ENCODE measurements at regions not wholly inside any gene's neighbourhood (a gene's known extent, or its start where the extent isn't known, plus 50 kb on each side); places are given as distances from the start of the nearest gene placed in this dataset.
"Not testable (repeated sequence)": the region's sequence is repeated elsewhere in the genome, so short reads cannot be mapped to it uniquely, and the experiment has no call there.

DNA sequence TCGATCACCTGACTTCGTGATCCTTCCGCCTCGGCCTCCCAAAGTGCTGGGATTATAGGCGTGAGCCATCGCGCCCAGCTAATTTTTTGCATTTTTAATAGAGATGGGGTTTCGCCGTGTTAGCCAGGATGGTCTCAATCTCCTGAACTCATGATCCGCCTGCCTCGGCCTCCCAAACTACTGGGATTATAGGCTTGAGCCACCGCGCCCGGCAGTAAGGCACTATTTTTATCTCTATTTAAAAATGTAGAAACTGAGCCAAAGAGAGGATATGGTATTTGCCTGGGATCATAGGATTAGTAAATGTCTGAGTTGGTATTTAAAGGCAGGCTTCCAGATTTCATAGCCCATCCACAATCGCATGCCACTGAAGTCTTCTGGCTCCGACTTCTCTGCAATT lies 96.6 kb upstream of the ZNG1F start:
- H3K4me2 ChIP-seq (ENCODE audit: insufficient read depth, low read length, poor library complexity, severe bottlenecking); H2BK5ac ChIP-seq (ENCODE audit: low read length); H3K4ac ChIP-seq (ENCODE audit: low read length); H4K8ac ChIP-seq (ENCODE audit: low read depth, low read length); H3K27ac ChIP-seq (replicated peaks; ENCODE audit: low read length); H2BK15ac ChIP-seq (ENCODE audit: low read length); H3K14ac ChIP-seq (ENCODE audit: low read length); H3K27me3 ChIP-seq (ENCODE audit: control insufficient read depth in 3 of 3, insufficient read depth in 3 of 3, low read depth in 1 of 3, low read length in 3 of 3); H2AFZ ChIP-seq (ENCODE audit: low read length); H3K23ac ChIP-seq (ENCODE audit: low read depth, low read length, poor library complexity); H3K9me3 ChIP-seq (replicated peaks in 1 of 2; ENCODE audit: control insufficient read depth in 2 of 2, insufficient read depth in 1 of 2, low read depth in 1 of 2, low read length in 2 of 2); H3K36me3 ChIP-seq (replicated peaks in 1 of 2; ENCODE audit: control insufficient read depth in 2 of 2, insufficient read depth in 2 of 2, low read length in 2 of 2); H3K4me3 ChIP-seq (ENCODE audit: low read length in 2 of 2); H2BK120ac ChIP-seq (ENCODE audit: low read depth, low read length); H3K9ac ChIP-seq (ENCODE audit: low read depth, low read length, poor library complexity); DNase-seq (ENCODE audit: low spot score); H3K18ac ChIP-seq (ENCODE audit: low read length); H3K79me1 ChIP-seq (ENCODE audit: low read depth, low read length); H3K4me1 ChIP-seq (ENCODE audit: control insufficient read depth in 2 of 2, insufficient read depth in 1 of 2, low read depth in 1 of 2, low read length in 2 of 2); H4K91ac ChIP-seq (ENCODE audit: low read depth, low read length, poor library complexity); H2BK12ac ChIP-seq (ENCODE audit: low read length); H2AK5ac ChIP-seq (ENCODE audit: low read depth, low read length): not testable (repeated sequence)
- no CpG with 5 or more reads among the region's 16 CpGs for WGBS, 2 donors (ENCODE audit: extremely low coverage in 2 of 2, insufficient read length in 2 of 2, insufficient replicate concordance in 1 of 2)

DNA sequence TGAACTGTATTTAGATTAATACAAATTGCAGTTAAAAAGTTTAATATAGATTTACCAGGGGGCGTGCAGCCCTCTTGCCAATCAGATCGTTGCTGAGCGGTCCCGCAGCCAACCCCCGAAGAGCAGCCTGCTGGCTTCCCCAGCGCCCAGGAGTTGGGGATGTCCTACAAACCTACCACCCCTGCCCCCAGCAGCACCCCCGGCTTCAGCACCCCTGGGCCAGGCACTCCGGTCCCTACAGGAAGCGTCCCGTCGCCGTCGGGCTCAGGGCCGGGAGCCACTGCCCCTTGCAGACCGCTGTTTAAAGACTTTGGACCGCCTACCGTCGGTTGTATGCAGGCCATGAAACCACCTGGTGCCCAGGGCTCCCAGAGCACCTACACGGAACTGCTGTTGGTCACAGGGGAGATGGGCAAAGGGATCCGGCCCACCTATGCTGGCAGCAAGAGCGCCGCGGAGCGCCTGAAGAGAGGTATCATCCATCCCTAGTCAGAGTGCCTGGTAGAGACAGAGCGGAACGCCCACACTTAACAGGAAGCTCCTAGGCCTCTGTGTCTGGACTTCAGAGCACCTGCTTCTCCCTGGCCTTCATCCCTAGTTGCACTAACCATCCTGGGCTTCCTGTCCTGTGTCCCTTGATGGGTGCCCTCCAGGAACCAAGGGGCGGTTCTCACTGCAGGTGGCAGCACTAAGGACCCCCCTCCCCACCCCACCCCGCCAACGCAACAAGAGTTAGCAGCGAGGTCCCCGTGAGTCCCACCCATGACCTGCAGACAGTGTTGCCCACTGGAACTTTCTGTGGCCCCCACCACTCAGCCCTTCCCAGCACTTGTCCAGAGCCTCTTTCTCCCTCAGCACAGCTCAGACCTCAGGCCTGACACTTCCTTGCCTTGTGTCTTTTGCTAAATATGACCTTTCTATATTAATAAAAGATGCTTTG lies 91.5 kb upstream of the ZNG1F start:
- not testable (repeated sequence) for H4K8ac ChIP-seq (ENCODE audit: low read depth, low read length); H2BK120ac ChIP-seq (ENCODE audit: low read depth, low read length); H3K9me3 ChIP-seq (replicated peaks in 1 of 2; ENCODE audit: control insufficient read depth in 2 of 2, insufficient read depth in 1 of 2, low read depth in 1 of 2, low read length in 2 of 2); H2AK5ac ChIP-seq (ENCODE audit: low read depth, low read length); H3K4me3 ChIP-seq (ENCODE audit: low read length in 2 of 2); H3K4me1 ChIP-seq (ENCODE audit: control insufficient read depth in 2 of 2, insufficient read depth in 1 of 2, low read depth in 1 of 2, low read length in 2 of 2); H3K23ac ChIP-seq (ENCODE audit: low read depth, low read length, poor library complexity); H2BK5ac ChIP-seq (ENCODE audit: low read length); H2AFZ ChIP-seq (ENCODE audit: low read length); H2BK12ac ChIP-seq (ENCODE audit: low read length); H3K4me2 ChIP-seq (ENCODE audit: insufficient read depth, low read length, poor library complexity, severe bottlenecking); H4K91ac ChIP-seq (ENCODE audit: low read depth, low read length, poor library complexity); H3K36me3 ChIP-seq (replicated peaks in 1 of 2; ENCODE audit: control insufficient read depth in 2 of 2, insufficient read depth in 2 of 2, low read length in 2 of 2); H3K27me3 ChIP-seq (ENCODE audit: control insufficient read depth in 3 of 3, insufficient read depth in 3 of 3, low read depth in 1 of 3, low read length in 3 of 3); H3K4ac ChIP-seq (ENCODE audit: low read length); H3K9ac ChIP-seq (ENCODE audit: low read depth, low read length, poor library complexity); H3K18ac ChIP-seq (ENCODE audit: low read length); DNase-seq (ENCODE audit: low spot score); H3K79me1 ChIP-seq (ENCODE audit: low read depth, low read length); H3K27ac ChIP-seq (replicated peaks; ENCODE audit: low read length); H3K14ac ChIP-seq (ENCODE audit: low read length); H2BK15ac ChIP-seq (ENCODE audit: low read length)
- WGBS, 2 donors (ENCODE audit: extremely low coverage in 2 of 2, insufficient read length in 2 of 2, insufficient replicate concordance in 1 of 2), result no CpG with 5 or more reads among the region's 31 CpGs

GRCh38 chr9:41279437-41279836 lies 90.3 kb upstream of the ZNG1F start:
- not testable (repeated sequence) for H2AK5ac ChIP-seq (ENCODE audit: low read depth, low read length); H3K27me3 ChIP-seq (ENCODE audit: control insufficient read depth in 3 of 3, insufficient read depth in 3 of 3, low read depth in 1 of 3, low read length in 3 of 3); H3K27ac ChIP-seq (replicated peaks; ENCODE audit: low read length); DNase-seq (ENCODE audit: low spot score); H3K36me3 ChIP-seq (replicated peaks in 1 of 2; ENCODE audit: control insufficient read depth in 2 of 2, insufficient read depth in 2 of 2, low read length in 2 of 2); H3K9me3 ChIP-seq (replicated peaks in 1 of 2; ENCODE audit: control insufficient read depth in 2 of 2, insufficient read depth in 1 of 2, low read depth in 1 of 2, low read length in 2 of 2); H3K23ac ChIP-seq (ENCODE audit: low read depth, low read length, poor library complexity); H2BK5ac ChIP-seq (ENCODE audit: low read length); H3K4me2 ChIP-seq (ENCODE audit: insufficient read depth, low read length, poor library complexity, severe bottlenecking); H2AFZ ChIP-seq (ENCODE audit: low read length); H3K18ac ChIP-seq (ENCODE audit: low read length); H3K4me1 ChIP-seq (ENCODE audit: control insufficient read depth in 2 of 2, insufficient read depth in 1 of 2, low read depth in 1 of 2, low read length in 2 of 2); H4K8ac ChIP-seq (ENCODE audit: low read depth, low read length); H3K14ac ChIP-seq (ENCODE audit: low read length); H4K91ac ChIP-seq (ENCODE audit: low read depth, low read length, poor library complexity); H3K4me3 ChIP-seq (ENCODE audit: low read length in 2 of 2); H3K9ac ChIP-seq (ENCODE audit: low read depth, low read length, poor library complexity); H3K4ac ChIP-seq (ENCODE audit: low read length); H2BK120ac ChIP-seq (ENCODE audit: low read depth, low read length); H2BK12ac ChIP-seq (ENCODE audit: low read length); H2BK15ac ChIP-seq (ENCODE audit: low read length); H3K79me1 ChIP-seq (ENCODE audit: low read depth, low read length)
- no CpG with 5 or more reads among the region's 13 CpGs for WGBS, 2 donors (ENCODE audit: extremely low coverage in 2 of 2, insufficient read length in 2 of 2, insufficient replicate concordance in 1 of 2)

DNA sequence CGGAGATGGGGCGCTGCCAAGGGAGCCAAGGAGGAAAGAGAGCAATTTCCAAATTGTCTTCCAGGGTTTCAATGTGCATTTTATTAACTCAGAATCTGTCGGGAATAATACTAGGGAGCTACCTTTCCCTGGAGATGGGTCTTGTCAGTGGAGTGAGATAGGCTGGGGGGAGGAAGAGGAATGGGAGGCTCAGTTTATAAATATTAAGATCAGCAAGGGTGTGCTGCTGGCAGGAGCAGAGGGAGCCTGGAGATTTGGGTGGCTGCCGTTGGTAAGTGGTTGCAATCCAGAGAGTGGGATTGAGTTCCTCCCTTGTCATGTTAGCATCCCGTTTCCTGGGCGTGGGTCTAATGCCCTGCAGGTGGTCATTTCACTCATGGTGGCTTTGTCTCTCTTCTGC lies 89.9 kb upstream of the ZNG1F start:
- not testable (repeated sequence) for H3K27ac ChIP-seq (replicated peaks; ENCODE audit: low read length); H3K9ac ChIP-seq (ENCODE audit: low read depth, low read length, poor library complexity); H3K79me1 ChIP-seq (ENCODE audit: low read depth, low read length); H2BK15ac ChIP-seq (ENCODE audit: low read length); H2BK120ac ChIP-seq (ENCODE audit: low read depth, low read length); H4K8ac ChIP-seq (ENCODE audit: low read depth, low read length); H2BK5ac ChIP-seq (ENCODE audit: low read length); H2AFZ ChIP-seq (ENCODE audit: low read length); H3K4me1 ChIP-seq (ENCODE audit: control insufficient read depth in 2 of 2, insufficient read depth in 1 of 2, low read depth in 1 of 2, low read length in 2 of 2); H3K4ac ChIP-seq (ENCODE audit: low read length); H3K27me3 ChIP-seq (ENCODE audit: control insufficient read depth in 3 of 3, insufficient read depth in 3 of 3, low read depth in 1 of 3, low read length in 3 of 3); H3K4me2 ChIP-seq (ENCODE audit: insufficient read depth, low read length, poor library complexity, severe bottlenecking); H3K9me3 ChIP-seq (replicated peaks in 1 of 2; ENCODE audit: control insufficient read depth in 2 of 2, insufficient read depth in 1 of 2, low read depth in 1 of 2, low read length in 2 of 2); H3K4me3 ChIP-seq (ENCODE audit: low read length in 2 of 2); H2AK5ac ChIP-seq (ENCODE audit: low read depth, low read length); H3K18ac ChIP-seq (ENCODE audit: low read length); DNase-seq (ENCODE audit: low spot score); H2BK12ac ChIP-seq (ENCODE audit: low read length); H4K91ac ChIP-seq (ENCODE audit: low read depth, low read length, poor library complexity); H3K14ac ChIP-seq (ENCODE audit: low read length); H3K36me3 ChIP-seq (replicated peaks in 1 of 2; ENCODE audit: control insufficient read depth in 2 of 2, insufficient read depth in 2 of 2, low read length in 2 of 2); H3K23ac ChIP-seq (ENCODE audit: low read depth, low read length, poor library complexity)
- no CpG with 5 or more reads among the region's 6 CpGs for WGBS, 2 donors (ENCODE audit: extremely low coverage in 2 of 2, insufficient read length in 2 of 2, insufficient replicate concordance in 1 of 2)

All from neuronal stem cell (in vitro differentiated cells).